ENCODE measurements at regions not wholly inside any gene's neighbourhood (a gene's known extent, or its start where the extent isn't known, plus 50 kb on each side); places are given as distances from the start of the nearest gene placed in this dataset.

GRCh38 chr2:116491292-116491691, 1323.2 kb upstream of the DDX18 start:
- H3K36me3 ChIP-seq (ENCODE audit: control insufficient read depth in 2 of 2, insufficient read depth in 1 of 2, low read length in 2 of 2): no peaks in the 10 kb centered on the region
- POLR2A ChIA-PET: no interaction called here
- H3K9me3 ChIP-seq (ENCODE audit: control insufficient read depth, insufficient read depth, low read depth, low read length): no peaks in the 10 kb centered on the region
- TF ChIP-seq ZFP3 (tag by site-specific recombination; IDR thresholded peaks at IDR 0.05; ENCODE audit: low read depth) (no peak), PRDM10 (tag by site-specific recombination; IDR thresholded peaks at IDR 0.05) (no peak), ZNF146 (tag by site-specific recombination; IDR thresholded peaks at IDR 0.05) (no peak), ZNF350 (tag by site-specific recombination; IDR thresholded peaks at IDR 0.05) (no peak), ZNF292 (tag by site-specific recombination; IDR thresholded peaks at IDR 0.05; ENCODE audit: borderline replicate concordance, low read depth) (no peak), REST (tag by site-specific recombination; IDR thresholded peaks at IDR 0.05) (no peak), ZSCAN4 (tag by site-specific recombination; IDR thresholded peaks at IDR 0.05) (no peak), ZNF449 (tag by site-specific recombination; IDR thresholded peaks at IDR 0.05) (no peak), ZNF148 (tag by site-specific recombination; IDR thresholded peaks at IDR 0.05; ENCODE audit: borderline replicate concordance) (no peak), ZNF121 (tag by site-specific recombination; IDR thresholded peaks at IDR 0.05) (no peak), ZNF394 (tag by site-specific recombination; IDR thresholded peaks at IDR 0.05; ENCODE audit: borderline replicate concordance) (no peak), OSR2 (tag by site-specific recombination; IDR thresholded peaks at IDR 0.05) (no peak)
- H3K27ac ChIP-seq (ENCODE audit: extremely low read depth, low read depth, low read length): no peak overlapping the region
- CTCF ChIA-PET: no interaction called here
- no peaks in the 10 kb centered on the region for H3K4me1 ChIP-seq (ENCODE audit: control insufficient read depth, insufficient read depth, low read length)
- H3K4me3 ChIP-seq (ENCODE audit: low read depth, low read length): no peak overlapping the region

- ChIA-PET POLR2A (no interaction called here), CTCF (no interaction called here)
- Histone ChIP-seq H3K36me3 (ENCODE audit: control insufficient read depth in 2 of 2, insufficient read depth in 1 of 2, low read length in 2 of 2) (no peaks in the 10 kb centered on the region), H3K27ac (ENCODE audit: extremely low read depth, low read depth, low read length) (no peak overlapping the region), H3K4me3 (ENCODE audit: low read depth, low read length) (no peak overlapping the region), H3K4me1 (ENCODE audit: control insufficient read depth, insufficient read depth, low read length) (no peaks in the 10 kb centered on the region), H3K9me3 (ENCODE audit: control insufficient read depth, insufficient read depth, low read depth, low read length) (no peaks in the 10 kb centered on the region)
- no peak for TF ChIP-seq SP7 (tag by site-specific recombination; IDR thresholded peaks at IDR 0.05)
- TF ChIP-seq ZNF692 (tag by site-specific recombination; IDR thresholded peaks at IDR 0.05): no peak
- TF ChIP-seq ZNF362 (tag by site-specific recombination; IDR thresholded peaks at IDR 0.05): no peak
- no peak for TF ChIP-seq AEBP2 (tag by site-specific recombination; IDR thresholded peaks at IDR 0.05; ENCODE audit: borderline replicate concordance)
These were observed 1315.1 kb upstream of the DDX18 start for GRCh38 chr2:116499389-116499788.

Data from HEK293 (cell line).